ENCODE measurements at regions not wholly inside any gene's neighbourhood (a gene's known extent, or its start where the extent isn't known, plus 50 kb on each side); places are given as distances from the start of the nearest gene placed in this dataset.

DNA sequence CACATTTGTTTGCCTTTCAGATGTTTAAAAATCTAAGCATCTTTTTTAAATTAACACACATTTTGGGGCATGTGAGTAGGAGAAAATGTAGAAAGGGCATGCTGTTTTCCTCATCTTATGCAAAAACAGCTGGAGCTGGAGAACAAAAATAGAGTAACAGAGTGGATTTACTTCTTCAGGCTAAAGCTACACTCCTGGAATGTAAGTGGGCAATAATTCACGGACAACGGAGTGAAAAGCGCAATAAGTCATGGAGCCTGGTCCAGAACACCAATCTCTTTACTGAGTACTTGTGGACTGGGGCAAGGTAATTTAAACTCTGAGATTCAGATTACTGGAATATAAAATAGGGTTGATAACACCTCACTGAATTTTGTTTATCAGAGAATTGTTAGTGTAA, 1018.8 kb upstream of the HS3ST1 start (continued):
- TF ChIP-seq RFX5 (IDR thresholded peaks at IDR 0.05; ENCODE audit: low read length) = no peak
- no peak for TF ChIP-seq USF1 (IDR thresholded peaks at IDR 0.05; ENCODE audit: borderline replicate concordance, low read depth)
- TF ChIP-seq TEAD4 (IDR thresholded peaks at IDR 0.05; ENCODE audit: borderline replicate concordance, insufficient read depth) = no peak
- TF ChIP-seq, protein P1, sequence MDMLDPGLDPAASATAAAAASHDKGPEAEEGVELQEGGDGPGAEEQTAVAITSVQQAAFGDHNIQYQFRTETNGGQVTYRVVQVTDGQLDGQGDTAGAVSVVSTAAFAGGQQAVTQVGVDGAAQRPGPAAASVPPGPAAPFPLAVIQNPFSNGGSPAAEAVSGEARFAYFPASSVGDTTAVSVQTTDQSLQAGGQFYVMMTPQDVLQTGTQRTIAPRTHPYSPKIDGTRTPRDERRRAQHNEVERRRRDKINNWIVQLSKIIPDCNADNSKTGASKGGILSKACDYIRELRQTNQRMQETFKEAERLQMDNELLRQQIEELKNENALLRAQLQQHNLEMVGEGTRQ (IDR thresholded peaks at IDR 0.05; ENCODE audit: borderline replicate concordance, low read depth, low read length) = no peak
- TF ChIP-seq CTCF (IDR thresholded peaks at IDR 0.05) = no peak

DNA sequence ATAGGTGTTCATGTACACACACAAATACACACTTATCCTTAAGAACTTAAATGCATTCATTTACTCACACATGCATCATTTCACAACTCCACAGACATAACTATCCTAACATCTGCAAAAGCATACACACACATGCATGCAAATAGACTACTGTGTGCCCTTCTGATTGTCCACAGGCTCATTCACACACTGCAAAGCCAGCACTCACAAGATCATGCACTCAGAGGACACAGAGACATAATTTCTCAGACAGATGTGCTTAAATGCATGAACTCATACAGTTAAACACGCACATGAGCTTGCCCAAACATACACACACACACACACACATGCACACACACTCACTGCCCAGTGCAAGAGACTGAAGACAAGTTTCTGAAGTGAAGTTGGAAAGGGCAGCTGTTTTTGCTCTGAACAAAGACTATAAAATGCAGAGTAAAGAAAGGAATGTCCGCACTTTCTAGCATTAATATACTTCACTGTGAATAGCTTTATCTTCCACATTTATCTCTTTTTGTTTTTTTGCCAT, 1018.0 kb upstream of the HS3ST1 start:
- 24% methylated on average over 2 of the region's 2 CpGs for WGBS (ENCODE audit: low lambda C conversion rate)
- Histone ChIP-seq H3K27me3 (ENCODE audit: insufficient read depth) (no peaks in the 10 kb centered on the region), H3K27ac (ENCODE audit: low read depth in 2 of 2, low read length in 1 of 2) (peak overlapping the region in 1 of 2 experiments; percentile 53; a peak in 1 of 4 replicates), H3K9me2 (no peaks in the 10 kb centered on the region), H2AFZ (ENCODE audit: low read depth) (no peak overlapping the region), H3K4me2 (no peak overlapping the region), H4K20me1 (ENCODE audit: insufficient read depth) (no peaks in the 10 kb centered on the region), H3K4me3 (ENCODE audit: low read depth in 2 of 2, low read length in 1 of 2) (no peak overlapping the region), H3K4me1 (ENCODE audit: control insufficient read depth in 1 of 2, insufficient read depth in 2 of 2, low read depth in 1 of 2, low read length in 1 of 2) (peaks cover 0 to 11% of the 10 kb centered on the region in 2 experiments; a peak in 1 of 4 replicates), H3K9ac (no peak overlapping the region), H3K9me3 (no peaks in the 10 kb centered on the region), H3K36me3 (replicated peaks in 1 of 2; ENCODE audit: control insufficient read depth in 1 of 2, insufficient read depth in 2 of 2, low read length in 1 of 2) (no peaks in the 10 kb centered on the region), H3K79me2 (ENCODE audit: insufficient read depth) (no peaks in the 10 kb centered on the region), H3F3A (replicated peaks; ENCODE audit: insufficient read depth) (no peaks in the 10 kb centered on the region)
- ChIA-PET CTCF (interaction anchor here (1.3 kb wide), 1 partner anchor 42 kb away, joined by 4 read pairs; no protein-coding TSS in a partner anchor), POLR2A (no interaction called here)
- no peak for DNase-seq
- no peak for TF ChIP-seq MEF2A (IDR thresholded peaks at IDR 0.05; ENCODE audit: borderline replicate concordance, low read depth)
- TF ChIP-seq YY1 (IDR thresholded peaks at IDR 0.05; ENCODE audit: low read depth) = no peak
- no peak for TF ChIP-seq TEAD4 (IDR thresholded peaks at IDR 0.05; ENCODE audit: borderline replicate concordance, insufficient read depth)

- no peak overlapping the region for H2AFZ ChIP-seq (ENCODE audit: low read depth)
- CTCF ChIA-PET = interaction anchor here (1.3 kb wide), 1 partner anchor 42 kb away, joined by 4 read pairs; no protein-coding TSS in a partner anchor
Observed at GRCh38 chr4:12446256-12446655, 1017.6 kb upstream of the HS3ST1 start.

More at GRCh38 chr4:12446256-12446655, 1017.6 kb upstream of the HS3ST1 start:
- H3K27ac ChIP-seq (ENCODE audit: low read depth in 2 of 2, low read length in 1 of 2) = peak overlapping the region in 1 of 2 experiments; percentile 53; a peak in 1 of 4 replicates
- no peak overlapping the region for H3K4me3 ChIP-seq (ENCODE audit: low read depth in 2 of 2, low read length in 1 of 2)
- no peaks in the 10 kb centered on the region for H3K79me2 ChIP-seq (ENCODE audit: insufficient read depth)
- H3K9me2 ChIP-seq = no peaks in the 10 kb centered on the region
- peaks cover 0 to 11% of the 10 kb centered on the region in 2 experiments; a peak in 1 of 4 replicates for H3K4me1 ChIP-seq (ENCODE audit: control insufficient read depth in 1 of 2, insufficient read depth in 2 of 2, low read depth in 1 of 2, low read length in 1 of 2)
- no peak overlapping the region for H3K4me2 ChIP-seq
- H3K9me3 ChIP-seq = no peaks in the 10 kb centered on the region
- H3F3A ChIP-seq (replicated peaks; ENCODE audit: insufficient read depth) = no peaks in the 10 kb centered on the region
- POLR2A ChIA-PET = no interaction called here
- H4K20me1 ChIP-seq (ENCODE audit: insufficient read depth) = no peaks in the 10 kb centered on the region
- WGBS (ENCODE audit: low lambda C conversion rate) = 9% methylated on average over 5 of the region's 5 CpGs
- peak; percentile 12 for DNase-seq
- TF ChIP-seq, protein P2, sequence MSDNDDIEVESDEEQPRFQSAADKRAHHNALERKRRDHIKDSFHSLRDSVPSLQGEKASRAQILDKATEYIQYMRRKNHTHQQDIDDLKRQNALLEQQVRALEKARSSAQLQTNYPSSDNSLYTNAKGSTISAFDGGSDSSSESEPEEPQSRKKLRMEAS (IDR thresholded peaks at IDR 0.05; ENCODE audit: low read depth) = no peak
- 0 out of 4 replicates have a peak, but pooled peaks of 1 of the 2 experiments have one; percentile 16 for TF ChIP-seq EP300 (IDR thresholded peaks at IDR 0.05; ENCODE audit: borderline replicate concordance in 1 of 2, low read depth in 1 of 2, low read length in 1 of 2)
- no peak overlapping the region for H3K9ac ChIP-seq
- no peaks in the 10 kb centered on the region for H3K27me3 ChIP-seq (ENCODE audit: insufficient read depth)
- no peaks in the 10 kb centered on the region for H3K36me3 ChIP-seq (replicated peaks in 1 of 2; ENCODE audit: control insufficient read depth in 1 of 2, insufficient read depth in 2 of 2, low read length in 1 of 2)
